Fibroblast of the aortic adventitia (primary cell): ENCODE measurements at regions not wholly inside any gene's neighbourhood (a gene's known extent, or its start where the extent isn't known, plus 50 kb on each side); places are given as distances from the start of the nearest gene placed in this dataset.

ENCODE experiments used
- DNase-seq: peaks from one replicate; pipeline ENCODE4 v3.0.0-alpha.2; 2010; ENCODE audit warnings: low read depth
- H3K4me3 ChIP-seq: 2 replicates; pipeline ENCODE4 v1.5.1; 2011; ENCODE audit warnings: low read depth, mild to moderate bottlenecking, control low read depth, low read length, moderate library complexity
- CTCF ChIP-seq: IDR thresholded peaks from 2 replicates; pipeline ENCODE4 v1.5.1; 2011; ENCODE audit warnings: mild to moderate bottlenecking, low read length, control low read depth, inconsistent platforms; ENCODE audit not compliant: insufficient read depth

DNA sequence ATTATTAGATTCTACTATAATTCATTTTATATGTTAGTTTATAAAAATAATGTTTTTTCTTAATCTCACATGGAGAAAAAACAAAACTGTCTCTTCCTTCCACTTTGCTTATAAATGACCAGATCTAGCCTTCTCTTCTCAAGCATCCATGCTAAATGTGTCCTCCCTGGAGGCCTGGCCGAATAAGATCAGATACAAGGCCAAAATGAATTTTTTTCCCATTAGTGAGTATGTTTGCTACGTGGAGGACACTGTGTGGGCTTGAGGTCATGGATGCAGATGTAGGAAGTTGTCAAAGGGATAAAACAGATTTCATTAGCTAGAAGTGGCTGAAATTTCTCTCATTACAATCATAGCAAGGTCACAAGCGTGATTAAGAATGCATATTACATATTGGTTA, 1244.9 kb upstream of the SEL1L start:
- no peak for TF ChIP-seq CTCF
- DNase-seq = no peak

DNA sequence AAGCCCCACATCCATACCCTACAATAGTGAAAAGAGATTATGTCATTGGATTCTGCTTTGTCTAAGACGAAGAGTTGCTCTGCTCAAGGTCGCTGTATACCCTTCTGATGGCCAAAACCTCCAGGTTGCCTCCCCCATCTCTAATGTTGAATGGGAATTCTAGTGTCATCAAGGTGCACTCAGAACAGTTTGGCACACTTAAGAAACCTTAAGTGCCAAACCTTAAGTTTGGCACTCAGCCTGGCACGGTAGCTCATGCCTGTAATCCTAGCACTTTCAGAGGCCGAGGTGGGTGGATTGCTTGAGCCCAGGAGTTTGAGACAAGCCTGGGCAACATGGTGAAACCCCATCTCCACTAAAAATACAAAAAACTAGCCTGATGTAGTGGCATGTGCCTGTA, 1245.6 kb upstream of the SEL1L start:
- DNase-seq = no peak
- no peak for TF ChIP-seq CTCF

More for the DNA sequence above, 1244.9 kb upstream of the SEL1L start:
- H3K4me3 ChIP-seq = no peak overlapping the region

DNA sequence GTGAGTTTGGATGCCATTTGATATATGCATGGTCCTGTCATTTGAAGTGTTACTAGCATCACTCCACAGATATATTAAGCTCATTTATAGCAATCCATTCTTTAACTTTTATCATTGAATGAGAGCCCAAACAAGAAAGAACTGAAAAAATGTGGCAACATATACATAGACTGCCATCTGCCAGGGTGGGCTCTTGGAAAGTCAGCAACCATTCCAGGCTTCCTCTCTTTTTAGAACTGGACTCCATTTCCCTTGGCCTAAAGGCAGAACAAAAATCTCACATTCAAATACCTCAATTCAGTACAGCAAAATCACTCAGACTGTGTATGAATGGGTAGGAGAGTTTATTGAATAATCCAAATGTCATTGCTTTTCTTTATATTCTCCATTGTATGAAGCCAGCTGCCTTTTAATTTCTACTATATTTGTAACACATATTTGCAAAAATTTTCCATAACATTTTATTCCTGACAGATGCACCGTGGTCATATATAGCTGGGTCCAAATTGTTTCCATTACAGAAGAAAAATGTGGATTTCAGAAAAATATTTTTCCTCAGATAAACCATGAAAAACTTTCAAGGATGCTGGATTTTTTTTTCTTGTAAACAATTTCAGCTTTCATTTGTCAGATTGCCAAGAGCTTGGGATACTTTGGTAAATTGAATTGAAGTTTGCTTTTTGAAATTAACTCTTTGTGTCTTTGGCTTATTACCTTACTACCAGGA, 1252.3 kb upstream of the SEL1L start:
- no peak for DNase-seq
- H3K4me3 ChIP-seq = no peak overlapping the region
- TF ChIP-seq CTCF = no peak

More for the DNA sequence above, 1245.6 kb upstream of the SEL1L start:
- no peak overlapping the region for H3K4me3 ChIP-seq

GRCh38 chr14:82786483-82786880, 1252.8 kb upstream of the SEL1L start:
- TF ChIP-seq CTCF = no peak
- DNase-seq = no peak
- no peak overlapping the region for H3K4me3 ChIP-seq

DNA sequence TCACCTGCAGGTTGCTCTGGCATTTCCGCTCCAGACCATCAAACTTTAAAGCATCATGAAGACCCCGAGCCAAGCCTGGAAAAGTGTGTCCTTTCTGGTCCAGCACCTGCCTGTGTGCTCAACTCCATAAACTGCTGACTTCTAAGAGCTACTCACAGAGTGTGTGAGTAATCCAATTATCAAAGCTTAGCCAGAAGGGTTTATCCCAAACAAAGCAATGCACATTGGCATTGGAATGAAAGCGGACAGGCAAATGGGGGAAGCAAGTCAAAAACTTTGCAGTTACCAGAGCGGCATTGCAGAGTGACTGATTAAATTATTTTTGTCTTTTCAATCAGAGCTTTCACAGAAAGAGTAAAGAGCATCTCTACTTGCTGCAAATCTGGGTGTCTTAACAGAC, 1262.4 kb upstream of the SEL1L start:
- DNase-seq = no peak
- no peak overlapping the region for H3K4me3 ChIP-seq
- no peak for TF ChIP-seq CTCF

DNA sequence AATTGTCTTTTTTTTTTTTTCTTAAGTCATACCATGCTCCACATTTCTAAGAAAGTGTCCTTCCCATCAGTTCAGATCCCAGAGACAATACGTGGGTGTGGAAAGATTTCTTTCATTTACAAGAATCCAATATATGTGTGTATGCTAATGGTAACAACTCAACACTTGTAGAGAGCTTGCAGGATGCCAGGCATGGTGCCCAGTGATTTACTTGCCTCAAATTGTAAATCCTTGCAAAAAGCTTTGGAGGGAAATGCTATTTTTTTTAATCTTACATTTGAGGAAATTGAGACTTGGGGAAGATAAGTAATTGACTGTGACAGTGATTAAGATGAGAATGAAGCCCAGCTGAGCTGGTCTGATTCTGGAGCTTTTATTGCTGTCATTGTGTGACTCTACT, 1264.6 kb upstream of the SEL1L start:
- no peak overlapping the region for H3K4me3 ChIP-seq
- no peak for DNase-seq
- TF ChIP-seq CTCF = no peak
